ENCODE measurements at regions not wholly inside any gene's neighbourhood (a gene's known extent, or its start where the extent isn't known, plus 50 kb on each side); places are given as distances from the start of the nearest gene placed in this dataset.

DNA sequence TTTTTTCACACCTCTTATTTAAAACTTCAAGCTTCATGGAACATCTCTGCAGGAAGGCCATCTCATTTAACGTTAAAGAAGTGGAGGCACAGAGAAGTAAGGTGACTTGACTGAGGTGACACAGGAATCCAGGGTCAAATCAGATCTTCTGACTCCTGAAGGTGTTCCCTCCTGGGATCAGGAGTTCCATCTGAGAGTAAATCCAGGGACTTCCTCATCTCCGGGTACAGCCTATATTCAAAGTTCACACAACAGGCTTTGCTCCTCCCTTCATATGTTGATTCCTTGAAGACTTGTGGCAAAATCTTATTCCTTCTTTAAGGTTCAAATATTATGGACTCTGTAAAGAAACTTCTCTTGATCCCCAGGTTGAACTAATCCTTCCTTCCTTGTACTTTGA is 313.1 kb upstream of the CLINT1 start:
- FAIRE-seq: no peak
- no TSS peak for BruUV-seq (replicated peaks)
- H3K9ac ChIP-seq (ENCODE audit: control insufficient read depth, insufficient read depth, low read length): no peak overlapping the region
- no peaks in the 10 kb centered on the region for H3K9me3 ChIP-seq (replicated peaks; ENCODE audit: control insufficient read depth, insufficient read depth, low read length)
- H3K4me3 ChIP-seq: no peak overlapping the region
- no peak overlapping the region for H3K4me2 ChIP-seq (ENCODE audit: control insufficient read depth, insufficient read depth)
- peaks cover 0 to 3% of the 10 kb centered on the region in 2 experiments; a peak in 1 of 4 replicates for H3K27me3 ChIP-seq (replicated peaks in 1 of 2; ENCODE audit: control insufficient read depth in 2 of 2, insufficient read depth in 2 of 2, low read length in 1 of 2)
- H3K4me1 ChIP-seq (ENCODE audit: control insufficient read depth, insufficient read depth, low read length): no peaks in the 10 kb centered on the region
- H4K20me1 ChIP-seq (ENCODE audit: control insufficient read depth, insufficient read depth): no peaks in the 10 kb centered on the region
- no peaks in the 10 kb centered on the region for H3K79me2 ChIP-seq (ENCODE audit: control insufficient read depth, insufficient read depth, low read length)
- no peak overlapping the region for H3K27ac ChIP-seq (ENCODE audit: control insufficient read depth, insufficient read depth)
- ChIA-PET RAD21 (ENCODE audit: unreplicated experiment) (interaction anchor here (1.6 to 3.0 kb wide), 3 partner anchors 524 to 961 kb away, joined by 4 to 13 read pairs (median 6); no protein-coding TSS in a partner anchor), SMC1A (ENCODE audit: uncharacterized antibody, unreplicated experiment) (interaction anchor here (0.6 to 7.1 kb wide), 7 partner anchors 10 to 960 kb away, joined by 3 to 100 read pairs (median 5); no protein-coding TSS in a partner anchor), CTCF (interaction anchor here (0.6 to 9.0 kb wide), 8 partner anchors 16 to 1043 kb away, joined by 3 to 137 read pairs (median 7); no protein-coding TSS in a partner anchor), POLR2A (interaction anchor here (0.6 to 1.1 kb wide), 2 partner anchors 8 to 98 kb away, joined by 3 to 4 read pairs; no protein-coding TSS in a partner anchor)
- no peak for DNase-seq (ENCODE audit: low read depth, low spot score)
- in situ Hi-C loops (cut with MboI) (loop anchor here (5.0 kb wide), 2 partner anchors 510 to 935 kb away; no protein-coding TSS in a partner anchor), intact Hi-C loops (cut with micrococcal nuclease; ENCODE audit: unreplicated experiment) (no loop called here)
- no peak overlapping the region for H2AFZ ChIP-seq (ENCODE audit: control insufficient read depth, low read depth, low read length)
- WGBS (ENCODE audit: insufficient coverage, insufficient replicate concordance, low lambda C conversion rate, missing lambda C conversion rate): 36% methylated on average over 2 of the region's 2 CpGs
- no peaks in the 10 kb centered on the region for H3K36me3 ChIP-seq (ENCODE audit: control insufficient read depth in 2 of 2, insufficient read depth in 2 of 2, low read length in 1 of 2)
- no peak for ATAC-seq
- TF ChIP-seq PRDM15 (CRISPR knock-in tag; IDR thresholded peaks at IDR 0.05): no peak
- no peak for TF ChIP-seq BMI1 (IDR thresholded peaks at IDR 0.05; ENCODE audit: borderline replicate concordance)
- TF ChIP-seq USF2 (IDR thresholded peaks at IDR 0.05; ENCODE audit: borderline replicate concordance, low read depth, low read length): no peak
- TF ChIP-seq, protein P1, sequence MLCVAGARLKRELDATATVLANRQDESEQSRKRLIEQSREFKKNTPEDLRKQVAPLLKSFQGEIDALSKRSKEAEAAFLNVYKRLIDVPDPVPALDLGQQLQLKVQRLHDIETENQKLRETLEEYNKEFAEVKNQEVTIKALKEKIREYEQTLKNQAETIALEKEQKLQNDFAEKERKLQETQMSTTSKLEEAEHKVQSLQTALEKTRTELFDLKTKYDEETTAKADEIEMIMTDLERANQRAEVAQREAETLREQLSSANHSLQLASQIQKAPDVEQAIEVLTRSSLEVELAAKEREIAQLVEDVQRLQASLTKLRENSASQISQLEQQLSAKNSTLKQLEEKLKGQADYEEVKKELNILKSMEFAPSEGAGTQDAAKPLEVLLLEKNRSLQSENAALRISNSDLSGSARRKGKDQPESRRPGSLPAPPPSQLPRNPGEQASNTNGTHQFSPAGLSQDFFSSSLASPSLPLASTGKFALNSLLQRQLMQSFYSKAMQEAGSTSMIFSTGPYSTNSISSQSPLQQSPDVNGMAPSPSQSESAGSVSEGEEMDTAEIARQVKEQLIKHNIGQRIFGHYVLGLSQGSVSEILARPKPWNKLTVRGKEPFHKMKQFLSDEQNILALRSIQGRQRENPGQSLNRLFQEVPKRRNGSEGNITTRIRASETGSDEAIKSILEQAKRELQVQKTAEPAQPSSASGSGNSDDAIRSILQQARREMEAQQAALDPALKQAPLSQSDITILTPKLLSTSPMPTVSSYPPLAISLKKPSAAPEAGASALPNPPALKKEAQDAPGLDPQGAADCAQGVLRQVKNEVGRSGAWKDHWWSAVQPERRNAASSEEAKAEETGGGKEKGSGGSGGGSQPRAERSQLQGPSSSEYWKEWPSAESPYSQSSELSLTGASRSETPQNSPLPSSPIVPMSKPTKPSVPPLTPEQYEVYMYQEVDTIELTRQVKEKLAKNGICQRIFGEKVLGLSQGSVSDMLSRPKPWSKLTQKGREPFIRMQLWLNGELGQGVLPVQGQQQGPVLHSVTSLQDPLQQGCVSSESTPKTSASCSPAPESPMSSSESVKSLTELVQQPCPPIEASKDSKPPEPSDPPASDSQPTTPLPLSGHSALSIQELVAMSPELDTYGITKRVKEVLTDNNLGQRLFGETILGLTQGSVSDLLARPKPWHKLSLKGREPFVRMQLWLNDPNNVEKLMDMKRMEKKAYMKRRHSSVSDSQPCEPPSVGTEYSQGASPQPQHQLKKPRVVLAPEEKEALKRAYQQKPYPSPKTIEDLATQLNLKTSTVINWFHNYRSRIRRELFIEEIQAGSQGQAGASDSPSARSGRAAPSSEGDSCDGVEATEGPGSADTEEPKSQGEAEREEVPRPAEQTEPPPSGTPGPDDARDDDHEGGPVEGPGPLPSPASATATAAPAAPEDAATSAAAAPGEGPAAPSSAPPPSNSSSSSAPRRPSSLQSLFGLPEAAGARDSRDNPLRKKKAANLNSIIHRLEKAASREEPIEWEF (IDR thresholded peaks at IDR 0.05; ENCODE audit: insufficient replicate concordance, low read depth, low read length): no peak
- no peak for TF ChIP-seq CEBPB (IDR thresholded peaks at IDR 0.05; ENCODE audit: borderline replicate concordance in 1 of 2, low read depth in 2 of 2, low read length in 2 of 2)
- TF ChIP-seq, protein P2, sequence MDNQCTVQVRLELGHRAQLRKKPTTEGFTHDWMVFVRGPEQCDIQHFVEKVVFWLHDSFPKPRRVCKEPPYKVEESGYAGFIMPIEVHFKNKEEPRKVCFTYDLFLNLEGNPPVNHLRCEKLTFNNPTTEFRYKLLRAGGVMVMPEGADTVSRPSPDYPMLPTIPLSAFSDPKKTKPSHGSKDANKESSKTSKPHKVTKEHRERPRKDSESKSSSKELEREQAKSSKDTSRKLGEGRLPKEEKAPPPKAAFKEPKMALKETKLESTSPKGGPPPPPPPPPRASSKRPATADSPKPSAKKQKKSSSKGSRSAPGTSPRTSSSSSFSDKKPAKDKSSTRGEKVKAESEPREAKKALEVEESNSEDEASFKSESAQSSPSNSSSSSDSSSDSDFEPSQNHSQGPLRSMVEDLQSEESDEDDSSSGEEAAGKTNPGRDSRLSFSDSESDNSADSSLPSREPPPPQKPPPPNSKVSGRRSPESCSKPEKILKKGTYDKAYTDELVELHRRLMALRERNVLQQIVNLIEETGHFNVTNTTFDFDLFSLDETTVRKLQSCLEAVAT (IDR thresholded peaks at IDR 0.05): no peak
- no peak for TF ChIP-seq USF1 (IDR thresholded peaks at IDR 0.05; ENCODE audit: borderline replicate concordance, extremely low read length, insufficient read depth, low read depth, low read length)
- TF ChIP-seq MTA3 (IDR thresholded peaks at IDR 0.05; ENCODE audit: borderline replicate concordance, low read length): no peak
- no peak for TF ChIP-seq JUND (IDR thresholded peaks at IDR 0.05; ENCODE audit: low read depth, low read length)
- TF ChIP-seq NFIC (IDR thresholded peaks at IDR 0.05; ENCODE audit: low read depth, low read length): no peak
